KOPT-K1 (cell line): ENCODE measurements at regions not wholly inside any gene's neighbourhood (a gene's known extent, or its start where the extent isn't known, plus 50 kb on each side); places are given as distances from the start of the nearest gene placed in this dataset.
"Not testable (repeated sequence)": the region's sequence is repeated elsewhere in the genome, so short reads cannot be mapped to it uniquely, and the experiment has no call there.

Experiments used
- H3K27ac ChIP-seq: fragments of 200-600 bp; sonication (generic); 2 replicates; pipeline ENCODE4 v1.5.1; 2016; ENCODE audit warnings: antibody characterized with exemption, mild to moderate bottlenecking, low read depth, low read length; ENCODE audit not compliant: poor library complexity, severe bottlenecking
- H3K36me3 ChIP-seq: fragments of 200-600 bp; sonication (generic); 2 replicates; pipeline ENCODE4 v1.5.1; 2017; ENCODE audit warnings: antibody characterized with exemption, mild to moderate bottlenecking, low read length, moderate library complexity; ENCODE audit not compliant: insufficient read depth
- H3K9me3 ChIP-seq: fragments of 200-600 bp; sonication (generic); 2 replicates; pipeline ENCODE4 v1.5.1; 2017; ENCODE audit warnings: antibody characterized with exemption, low read length, mild to moderate bottlenecking; ENCODE audit not compliant: insufficient read depth, poor library complexity, severe bottlenecking

DNA sequence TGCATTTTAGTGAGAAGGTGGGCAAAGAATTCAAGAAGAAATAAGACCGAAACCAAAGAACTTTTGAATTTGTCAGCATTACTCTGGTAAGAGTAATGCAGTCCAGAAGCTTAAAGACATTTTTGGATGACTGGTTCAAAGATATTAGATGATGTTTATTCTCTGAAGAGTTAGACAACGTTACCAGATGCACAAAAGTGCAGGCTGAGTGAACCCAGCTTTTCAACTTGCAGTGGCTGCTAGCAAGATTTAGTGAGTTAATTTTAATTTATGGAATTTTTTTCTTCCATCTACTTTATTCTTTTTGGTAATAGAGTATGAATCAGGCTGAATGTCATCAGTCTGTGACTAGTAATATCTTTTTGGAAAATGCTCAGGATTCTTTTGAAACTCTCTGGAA lies 267.3 kb upstream of the AZI2 start:
- no peaks in the 10 kb centered on the region for H3K36me3 ChIP-seq
- no peaks in the 10 kb centered on the region for H3K9me3 ChIP-seq
- H3K27ac ChIP-seq, result no peak overlapping the region

DNA sequence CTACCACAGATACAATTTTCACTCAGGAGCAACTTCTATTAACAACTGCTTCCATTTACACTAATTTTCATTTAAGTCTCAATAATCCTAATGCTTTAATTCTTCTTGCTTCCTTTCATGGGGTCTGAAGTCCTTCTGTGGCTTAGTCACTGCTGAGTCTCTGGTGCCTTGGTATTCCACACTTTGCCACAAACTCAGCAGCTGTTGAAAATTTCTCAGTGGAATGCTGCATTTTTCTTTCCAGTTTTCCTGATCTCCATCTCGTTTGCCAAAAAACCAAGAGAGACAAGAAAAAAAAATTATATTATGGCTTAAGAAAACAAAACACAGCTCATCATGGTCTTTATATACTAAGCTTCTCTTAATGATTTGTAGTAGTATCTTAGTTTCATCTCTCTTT lies 269.2 kb upstream of the AZI2 start:
- H3K36me3 ChIP-seq, result no peaks in the 10 kb centered on the region
- H3K9me3 ChIP-seq, result no peaks in the 10 kb centered on the region
- H3K27ac ChIP-seq, result no peak overlapping the region

DNA sequence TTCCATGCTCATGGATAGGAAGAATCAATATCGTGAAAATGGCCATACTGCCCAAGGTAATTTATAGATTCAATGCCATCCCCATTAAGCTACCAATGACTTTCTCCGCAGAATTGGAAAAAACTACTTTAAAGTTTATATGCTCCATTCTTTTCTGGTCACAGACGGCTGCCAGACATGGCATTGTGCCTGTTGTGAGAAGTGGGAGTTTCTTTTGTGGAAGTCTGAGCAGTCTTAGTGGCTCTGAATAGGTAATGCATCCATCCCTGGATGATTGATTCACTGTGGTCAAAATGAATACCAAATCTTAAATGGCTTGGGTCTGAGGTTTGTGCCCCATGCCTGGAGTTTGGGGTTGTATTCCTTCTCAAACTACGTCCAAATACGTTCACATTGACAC lies 274.5 kb upstream of the AZI2 start:
- Histone ChIP-seq H3K27ac (no peak overlapping the region), H3K9me3 (no peaks in the 10 kb centered on the region), H3K36me3 (no peaks in the 10 kb centered on the region)

DNA sequence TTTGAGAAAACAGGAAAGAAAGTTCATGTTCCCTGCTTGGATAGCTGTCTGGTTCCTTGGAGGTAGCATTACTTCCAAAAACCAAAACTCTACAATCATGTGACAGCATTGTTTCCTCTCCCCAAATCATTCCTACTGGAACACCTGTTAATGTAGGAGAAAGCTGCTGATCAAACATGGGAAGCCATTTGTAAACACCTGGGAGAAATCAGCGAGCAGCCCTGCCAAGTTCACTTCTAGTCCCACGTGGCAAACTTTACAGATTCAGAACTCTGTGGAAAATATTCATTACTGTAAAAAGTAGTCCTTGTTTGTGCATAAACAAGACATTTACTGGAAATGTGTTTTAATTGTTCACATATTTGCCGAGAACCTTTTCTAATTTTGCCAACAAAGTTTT lies 275.5 kb upstream of the AZI2 start:
- H3K27ac ChIP-seq, result no peak overlapping the region
- H3K9me3 ChIP-seq, result no peaks in the 10 kb centered on the region
- no peaks in the 10 kb centered on the region for H3K36me3 ChIP-seq

DNA sequence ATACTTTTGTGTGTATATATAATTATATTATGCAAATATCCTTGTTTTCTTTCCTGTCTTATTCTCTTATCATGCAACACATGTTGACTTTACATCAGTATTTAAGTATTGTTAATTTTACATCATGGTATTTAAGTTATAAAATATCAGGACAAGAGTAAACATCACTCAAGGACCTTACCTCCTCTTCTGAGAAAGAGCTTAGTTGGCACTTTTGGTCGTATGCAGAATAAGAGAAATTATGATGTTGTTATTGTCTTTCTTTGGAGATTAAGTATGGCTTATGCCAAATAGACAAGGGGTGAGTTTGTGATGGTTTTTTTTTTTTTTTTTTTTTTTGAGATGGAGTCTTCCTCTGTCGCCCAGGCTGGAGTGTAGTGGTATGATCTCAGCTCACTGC lies 279.2 kb upstream of the AZI2 start:
- not testable (repeated sequence) for H3K9me3 ChIP-seq, H3K36me3 ChIP-seq, H3K27ac ChIP-seq

DNA sequence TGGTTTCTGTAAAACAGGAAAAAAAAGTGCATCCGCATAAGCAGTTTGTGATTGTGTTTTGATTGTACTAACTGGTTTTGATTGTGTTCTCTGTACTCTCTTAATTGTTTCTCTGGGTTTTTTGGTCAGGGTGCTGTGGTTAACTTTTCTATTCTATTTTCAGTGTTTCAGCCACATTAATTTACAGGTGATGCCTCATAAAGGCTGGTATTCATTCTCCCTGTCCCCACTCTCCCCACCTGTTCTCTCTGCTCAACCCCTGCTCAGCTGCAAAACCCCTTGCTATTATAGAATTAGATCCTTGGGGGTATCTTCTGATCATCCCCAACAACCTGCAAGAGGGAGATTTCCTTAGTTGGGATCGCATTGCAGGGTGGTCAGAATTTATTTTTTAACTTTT lies 285.4 kb upstream of the AZI2 start:
- no peaks in the 10 kb centered on the region for H3K9me3 ChIP-seq
- H3K27ac ChIP-seq, result no peak overlapping the region
- no peaks in the 10 kb centered on the region for H3K36me3 ChIP-seq

DNA sequence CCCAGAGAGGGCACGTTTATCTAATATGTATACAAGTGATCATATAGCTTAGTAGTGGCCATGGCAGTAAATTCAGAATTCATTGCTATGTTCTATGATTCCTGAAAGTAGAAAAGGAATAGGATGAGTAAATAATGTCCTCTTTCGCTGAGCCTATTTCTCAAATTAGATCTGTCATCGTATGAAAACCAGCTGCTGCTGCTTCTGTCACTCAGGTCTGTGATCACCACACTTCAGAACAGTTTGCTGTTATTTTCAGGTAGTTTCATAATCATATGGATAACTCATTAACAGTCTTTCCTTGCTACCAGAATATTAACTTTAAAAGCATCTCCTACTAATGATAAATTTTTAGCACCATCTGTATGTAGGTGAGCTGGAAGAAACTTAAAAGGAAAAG lies 289.1 kb upstream of the AZI2 start:
- Histone ChIP-seq H3K36me3 (no peaks in the 10 kb centered on the region), H3K9me3 (no peaks in the 10 kb centered on the region), H3K27ac (no peak overlapping the region)

DNA sequence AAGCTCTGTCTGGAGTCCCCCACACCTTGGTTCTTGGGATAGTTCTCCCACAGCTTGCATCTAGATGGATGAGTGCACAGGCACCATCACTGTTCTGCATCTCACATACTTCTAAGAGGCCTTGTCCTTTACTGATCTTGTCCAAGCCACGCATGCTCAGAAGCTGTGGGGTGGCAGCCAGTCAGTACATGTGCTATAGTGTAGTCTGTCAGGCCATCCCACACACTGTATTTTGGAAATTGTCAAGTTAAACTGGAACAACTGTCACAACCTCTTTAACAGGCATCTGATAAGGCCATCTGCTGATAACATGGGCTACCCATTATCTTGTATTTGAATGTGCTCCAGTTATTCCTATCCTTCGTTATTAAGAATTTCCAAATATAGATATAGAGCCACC lies 296.5 kb upstream of the AZI2 start:
- Histone ChIP-seq H3K27ac (no peak overlapping the region), H3K36me3 (no peaks in the 10 kb centered on the region), H3K9me3 (no peaks in the 10 kb centered on the region)

DNA sequence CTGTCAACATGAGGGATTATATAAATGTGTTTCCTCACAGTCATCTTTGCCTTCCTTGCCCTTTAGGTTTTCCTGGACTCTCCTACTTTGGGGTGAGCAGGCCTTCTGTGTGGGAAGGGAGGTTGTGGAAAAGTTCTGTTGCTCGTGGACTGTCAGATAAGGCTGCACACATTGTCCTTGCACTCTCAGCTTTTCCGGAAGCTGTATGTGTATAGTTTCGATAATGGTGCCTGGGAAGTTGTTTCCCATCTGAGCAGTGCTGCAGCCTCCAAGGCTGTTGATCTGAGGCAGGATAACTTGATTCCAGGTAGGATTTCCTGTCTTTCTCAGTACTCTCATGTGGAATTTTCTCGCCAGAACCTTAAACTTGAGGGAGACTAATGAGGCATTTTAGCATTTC lies 297.8 kb upstream of the AZI2 start:
- Histone ChIP-seq H3K27ac (no peak overlapping the region), H3K36me3 (no peaks in the 10 kb centered on the region), H3K9me3 (no peaks in the 10 kb centered on the region)

DNA sequence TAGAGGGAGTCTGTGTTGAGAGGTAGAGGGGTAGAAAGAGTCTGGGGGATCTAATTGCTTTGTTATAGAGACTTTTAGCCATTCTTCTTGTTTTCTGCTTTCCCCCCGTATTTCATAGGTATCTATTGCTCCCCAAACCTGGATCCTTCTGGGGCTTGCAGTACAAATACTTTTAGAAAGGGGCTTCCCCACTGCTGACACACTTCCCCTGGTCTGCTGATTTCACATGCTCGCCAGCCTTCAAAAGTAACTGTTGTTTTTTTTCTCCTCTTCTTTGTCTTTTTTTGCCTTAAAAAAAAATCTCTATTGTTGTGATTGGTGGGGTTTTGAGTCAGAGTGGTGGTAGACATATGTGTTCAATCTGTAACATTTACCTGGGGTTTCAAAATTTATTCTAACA lies 300.6 kb upstream of the AZI2 start:
- Histone ChIP-seq H3K27ac (no peak overlapping the region), H3K9me3 (no peaks in the 10 kb centered on the region), H3K36me3 (no peaks in the 10 kb centered on the region)

DNA sequence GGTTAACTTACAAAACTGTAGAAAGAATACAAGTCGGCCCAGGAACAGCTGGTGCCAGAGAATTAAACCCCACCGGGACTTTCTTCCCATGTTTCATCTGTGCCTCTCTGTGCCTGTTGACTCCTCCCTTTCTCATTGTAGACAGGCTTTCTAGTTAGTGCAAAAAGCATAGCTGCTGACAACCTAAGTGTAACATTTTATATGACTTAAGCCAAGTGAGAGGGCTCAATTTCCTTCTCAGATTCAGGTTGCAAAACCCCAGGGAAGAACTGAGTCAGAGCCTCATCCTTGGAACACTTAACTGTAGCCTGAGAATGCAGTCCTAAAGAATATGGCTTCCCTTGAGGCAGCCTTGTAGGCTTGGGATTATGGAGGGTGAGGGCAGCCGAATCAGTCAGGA lies 302.5 kb upstream of the AZI2 start:
- no peak overlapping the region for H3K27ac ChIP-seq
- H3K36me3 ChIP-seq, result no peaks in the 10 kb centered on the region
- no peaks in the 10 kb centered on the region for H3K9me3 ChIP-seq

DNA sequence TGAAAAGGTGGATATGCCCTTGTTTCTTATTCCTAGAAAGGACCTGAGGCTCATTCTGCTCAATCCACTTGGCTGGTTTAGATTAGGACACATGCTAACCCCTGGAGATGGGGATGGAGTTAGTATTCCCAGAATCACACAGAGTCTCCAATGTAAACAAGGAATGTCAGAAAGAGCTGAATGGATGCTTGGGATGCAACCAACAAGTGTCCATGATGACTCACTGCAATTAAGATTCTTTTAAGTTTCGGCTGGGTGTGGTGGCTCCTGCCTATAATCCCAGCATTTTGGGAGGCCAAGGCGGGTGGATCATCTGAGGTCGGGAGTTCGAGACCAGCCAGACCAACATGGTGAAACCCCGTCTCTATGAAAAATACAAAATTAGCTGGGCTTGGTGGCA lies 315.5 kb upstream of the AZI2 start:
- Histone ChIP-seq H3K36me3 (no peaks in the 10 kb centered on the region), H3K9me3 (no peaks in the 10 kb centered on the region), H3K27ac (no peak overlapping the region)

DNA sequence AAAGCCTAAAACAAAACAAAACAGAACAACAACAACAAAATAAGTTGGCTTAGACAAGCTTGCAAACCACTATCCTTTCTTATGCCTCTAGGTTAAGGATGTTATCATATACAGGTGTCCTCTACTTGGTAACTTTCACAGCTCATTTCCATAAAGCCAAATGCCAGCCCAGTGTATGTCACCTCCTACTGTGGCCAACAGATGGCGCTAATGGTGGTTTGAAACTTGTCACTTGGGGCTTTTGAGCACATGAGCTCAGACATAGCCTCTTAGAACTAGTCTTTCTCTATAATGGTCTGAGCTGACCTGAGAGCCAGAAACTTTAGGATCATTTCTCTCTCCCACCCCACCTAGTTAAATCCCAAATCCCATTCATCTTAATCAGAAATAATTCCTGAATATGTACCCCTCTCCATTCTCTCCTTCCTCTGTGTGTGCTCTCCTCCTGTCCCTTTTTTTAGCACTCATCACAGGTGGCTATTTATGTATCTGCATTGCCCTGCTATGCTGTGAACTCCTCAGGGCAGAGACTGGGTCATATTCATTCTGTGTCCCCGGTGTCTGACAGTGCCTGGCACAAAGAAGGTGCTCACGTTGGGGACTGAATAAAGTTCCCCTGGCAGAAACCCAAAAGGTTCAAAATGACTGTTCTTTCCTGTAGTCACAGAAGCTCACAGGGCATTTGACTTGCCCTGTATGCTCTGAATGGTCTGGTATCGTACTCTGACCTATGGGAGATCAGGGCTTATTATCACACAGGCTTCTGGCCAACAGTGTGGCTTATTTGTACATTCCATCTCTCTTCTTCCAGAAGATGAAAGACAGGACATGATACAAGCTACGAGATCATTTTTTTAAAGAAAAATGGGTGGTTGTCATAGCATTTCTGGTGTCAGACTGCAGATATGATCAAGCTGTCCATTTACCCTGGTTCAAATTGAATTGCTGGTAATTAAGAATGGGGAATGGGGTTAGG lies 319.3 kb upstream of the AZI2 start:
- no peaks in the 10 kb centered on the region for H3K36me3 ChIP-seq
- H3K9me3 ChIP-seq, result no peaks in the 10 kb centered on the region
- no peak overlapping the region for H3K27ac ChIP-seq

DNA sequence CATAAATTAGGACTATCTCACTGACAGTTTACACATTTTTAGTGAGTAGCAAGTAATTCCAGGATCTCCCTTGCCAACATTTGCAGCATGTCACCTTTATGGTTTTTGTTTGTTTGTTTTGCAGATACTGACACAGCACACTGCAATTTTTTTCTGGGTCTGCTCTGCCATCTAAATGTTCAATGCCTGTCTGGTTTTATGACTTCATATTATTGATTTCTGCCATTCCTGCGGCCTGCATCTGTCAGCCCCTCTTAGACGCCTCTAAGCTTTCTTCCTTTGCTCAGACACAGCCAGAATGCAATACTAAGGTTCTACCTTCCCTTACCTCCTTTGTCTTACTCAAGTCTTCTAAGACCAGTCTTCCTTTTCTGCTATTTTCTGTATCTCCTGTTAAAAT lies 321.2 kb upstream of the AZI2 start:
- Histone ChIP-seq H3K27ac (no peak overlapping the region), H3K9me3 (no peaks in the 10 kb centered on the region), H3K36me3 (no peaks in the 10 kb centered on the region)

DNA sequence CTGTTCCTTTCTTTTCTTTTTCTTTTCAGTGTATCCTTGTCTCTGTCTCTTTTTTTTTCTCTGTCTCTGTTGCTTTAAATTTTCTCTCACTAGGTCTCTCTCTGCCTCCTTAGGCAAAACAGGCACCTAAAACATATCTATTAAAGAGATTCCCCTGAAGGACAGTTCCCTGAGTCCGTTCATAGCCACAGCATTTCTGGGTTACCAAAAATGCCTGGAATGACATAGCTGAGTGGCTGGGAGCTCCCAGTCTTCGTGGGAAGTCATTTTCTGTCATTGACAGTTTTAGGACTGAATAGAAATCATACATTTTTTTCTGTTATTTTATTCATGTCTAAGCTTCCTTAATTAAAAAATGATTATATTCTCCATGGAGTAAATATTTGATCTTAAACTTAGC lies 323.8 kb upstream of the AZI2 start:
- Histone ChIP-seq H3K36me3 (no peaks in the 10 kb centered on the region), H3K9me3 (no peaks in the 10 kb centered on the region)

DNA sequence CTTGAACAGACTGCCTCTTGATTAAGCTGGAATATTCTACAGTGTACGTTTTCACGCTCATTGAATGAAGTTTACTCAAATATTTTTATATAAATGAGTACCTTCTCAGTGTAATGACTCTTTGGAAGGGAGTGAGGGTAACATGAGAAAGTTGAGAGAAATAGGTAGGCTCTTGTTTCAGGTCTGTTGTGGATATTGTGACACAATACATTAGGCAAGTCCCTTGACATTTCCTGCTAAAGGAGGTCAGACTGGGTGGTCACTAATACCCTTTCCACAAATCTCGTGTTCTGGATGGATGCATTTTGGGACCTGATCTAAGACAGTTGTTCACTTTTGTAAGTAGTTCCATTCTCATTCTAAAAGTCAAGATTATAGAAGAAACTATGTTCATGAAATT lies 324.8 kb upstream of the AZI2 start:
- H3K9me3 ChIP-seq, result no peaks in the 10 kb centered on the region
- H3K27ac ChIP-seq, result no peak overlapping the region
- no peaks in the 10 kb centered on the region for H3K36me3 ChIP-seq

More for the DNA sequence above, 323.8 kb upstream of the AZI2 start:
- H3K27ac ChIP-seq, result no peak overlapping the region
